ENCODE measurements at regions not wholly inside any gene's neighbourhood (a gene's known extent, or its start where the extent isn't known, plus 50 kb on each side); places are given as distances from the start of the nearest gene placed in this dataset.

GRCh38 chr2:6216234-6216633 is 524.0 kb downstream of the SOX11 start:
- TF ChIP-seq CTCF (IDR thresholded peaks at IDR 0.05) (no peak), POLR2A (IDR thresholded peaks at IDR 0.05) (no peak)

Data from right lobe of liver (tissue), 4 donors.